K562 (cell line): ENCODE measurements at regions not wholly inside any gene's neighbourhood (a gene's known extent, or its start where the extent isn't known, plus 50 kb on each side); places are given as distances from the start of the nearest gene placed in this dataset.

Experiments
- ATAC-seq: fragments of 200-7000 bp; cut with Tn5 transposase; 3 replicates; pipeline ENCODE4 v1.9.1; 2020; ENCODE audit warnings: moderate library complexity
- BruUV-seq: library from RNA; stranded (reverse); fragments of 400-500 nt; replicated peaks from 2 replicates; lab custom pipeline; 2021; lab: Mats Ljungman, UMichigan
- CTCF ChIA-PET: fragments of 300-600 bp; formaldehyde crosslinking; extraction: SDS; loops from one replicate; lab custom pipeline; 2021; ENCODE audit warnings: low intra/inter-chr PET ratio; lab: Yijun Ruan, JAX
- POLR2A ChIA-PET: fragments of 300-600, 350-650 bp; sonication (Branson Sonifier 250); formaldehyde crosslinking; extraction: SDS; loops from one replicate; lab custom pipeline; 2021; ENCODE audit warnings: antibody characterized with exemption, inconsistent platforms; lab: Yijun Ruan, JAX
- DNase-seq, 4 experiments: peaks; one replicate each; pipeline versions ENCODE4 v3.0.0 to v3.0.0-alpha.2; 2011 to 2018; ENCODE audit warnings: low spot score in 3 of 4, mixed read lengths in 3 of 4; ENCODE audit errors: extremely low read depth in 1 of 4
- FAIRE-seq: peaks from 2 replicates; lab custom pipeline; 2011; peaks lifted over from hg19 to GRCh38; lab: Jason Lieb, UNC
- H2AFZ ChIP-seq: 2 replicates; pipeline ENCODE4 v1.6.0; 2011; ENCODE audit warnings: low read depth, low read length, control low read depth, inconsistent platforms
- H3K27ac ChIP-seq: fragments of 200-600 bp; 3 replicates; pipeline ENCODE4 v1.8.0; 2011; ENCODE audit warnings: low read depth, mild to moderate bottlenecking, control low read depth, inconsistent platforms, low read length, moderate library complexity, mixed read lengths; ENCODE audit errors: extremely low read depth
- H3K27me3 ChIP-seq, 2 experiments: fragments of 300-600 bp in 1 of 2; 2 replicates in 1 of 2; 3 replicates in 1 of 2; pipeline versions ENCODE4 v1.6.0 to v1.8.0; 2011; ENCODE audit warnings: inconsistent platforms in 2 of 2, low read length in 2 of 2, mild to moderate bottlenecking in 1 of 2, mixed read lengths in 1 of 2, moderate library complexity in 1 of 2; ENCODE audit not compliant: control insufficient read depth in 2 of 2, insufficient read depth in 2 of 2
- H3K36me3 ChIP-seq: fragments of 300-600 bp; 3 replicates; pipeline ENCODE4 v1.8.0; 2011; ENCODE audit warnings: mild to moderate bottlenecking, low read length, inconsistent platforms; ENCODE audit not compliant: control insufficient read depth, insufficient read depth
- H3K4me1 ChIP-seq, 2 experiments: fragments of 200-600 bp in 1 of 2; replicated peaks in 1 of 2; 2 replicates in 1 of 2; 3 replicates in 1 of 2; pipeline versions ENCODE4 v1.5.1 to v1.8.0; 2011; ENCODE audit warnings: inconsistent platforms in 2 of 2, low read length in 2 of 2, mild to moderate bottlenecking in 1 of 2, mixed read lengths in 1 of 2, moderate library complexity in 1 of 2; ENCODE audit not compliant: control insufficient read depth in 2 of 2, insufficient read depth in 2 of 2
- H3K4me2 ChIP-seq: 2 replicates; pipeline ENCODE4 v1.6.1; 2011; ENCODE audit warnings: low read length, control low read depth, inconsistent platforms, mixed read lengths; ENCODE audit not compliant: insufficient read depth
- H3K4me3 ChIP-seq: fragments of 200-600 bp; sonication (generic), shearing (Covaris generic); 2 replicates; pipeline ENCODE4 v1.5.1; 2016; ENCODE audit warnings: control low read depth, inconsistent platforms
- H3K79me2 ChIP-seq: fragments of 200-600 bp; 3 replicates; pipeline ENCODE4 v1.8.0; 2011; ENCODE audit warnings: low read length, inconsistent platforms; ENCODE audit not compliant: control insufficient read depth, insufficient read depth
- H3K9ac ChIP-seq, 2 experiments: 2 replicates each; pipeline versions ENCODE4 v1.6.0 to v1.6.1; 2011; ENCODE audit warnings: low read depth in 2 of 2, low read length in 2 of 2, control low read depth in 1 of 2, inconsistent platforms in 1 of 2, mild to moderate bottlenecking in 1 of 2, mixed read lengths in 1 of 2; ENCODE audit not compliant: insufficient read depth in 1 of 2
- H3K9me1 ChIP-seq: one replicate; pipeline ENCODE4 v1.6.0; 2011; ENCODE audit warnings: inconsistent platforms, mild to moderate bottlenecking, low read length, moderate library complexity; ENCODE audit not compliant: control insufficient read depth, insufficient read depth
- H3K9me3 ChIP-seq: replicated peaks from 2 replicates; pipeline ENCODE4 v1.5.1; 2011; ENCODE audit warnings: low read depth, low read length, inconsistent platforms; ENCODE audit not compliant: control insufficient read depth, insufficient read depth
- H4K20me1 ChIP-seq: replicated peaks from 2 replicates; pipeline ENCODE4 v1.6.1; 2011; ENCODE audit warnings: low read length, inconsistent platforms, mixed read lengths; ENCODE audit not compliant: control insufficient read depth, insufficient read depth
- BCL6 ChIP-seq: fragments of 250-450 bp; sonication (Bioruptor Pico); IDR thresholded peaks from 2 replicates; pipeline ENCODE4 v1.4.0; 2020
- KDM4B ChIP-seq, 2 experiments: fragments of 450-650 bp in 1 of 2; sonication (generic) in 1 of 2; IDR thresholded peaks; 2 replicates each; pipeline ENCODE4 v1.6.1; 2016 to 2017; ENCODE audit warnings: borderline replicate concordance in 2 of 2, antibody characterized with exemption in 1 of 2, low read depth in 1 of 2, mild to moderate bottlenecking in 1 of 2
- MAX ChIP-seq: sonication (generic); formaldehyde crosslinking; IDR thresholded peaks from 2 replicates; pipeline ENCODE4 v1.9.0; 2022; ENCODE audit warnings: mild to moderate bottlenecking, missing genetic modification reagents
- MEF2A ChIP-seq: IDR thresholded peaks from 2 replicates; pipeline ENCODE4 v1.6.1; 2011; ENCODE audit warnings: low read depth, mild to moderate bottlenecking, low read length, moderate library complexity; ENCODE audit not compliant: control insufficient read depth
- RCOR1 ChIP-seq, 2 experiments: IDR thresholded peaks; 2 replicates each; pipeline ENCODE4 v1.6.1; 2012; ENCODE audit warnings: low read depth in 2 of 2, low read length in 2 of 2, borderline replicate concordance in 1 of 2, improper control_type of control experiment in 1 of 2
- SMAD2 ChIP-seq: fragments of 150-350 bp; IDR thresholded peaks from 2 replicates; pipeline ENCODE4 v1.6.1; 2014; ENCODE audit warnings: low read depth, mild to moderate bottlenecking, low read length
- TAL1 ChIP-seq: fragments of 450-650 bp; IDR thresholded peaks from 2 replicates; pipeline ENCODE4 v1.6.1; 2016; ENCODE audit warnings: mild to moderate bottlenecking
- TRIM24 ChIP-seq, 2 experiments: fragments of 450-650 bp; IDR thresholded peaks; 2 replicates each; pipeline ENCODE4 v1.6.1; 2016
- YY1 ChIP-seq, 3 experiments: IDR thresholded peaks; 2 replicates each; pipeline ENCODE4 v1.6.1; 2011; ENCODE audit warnings: low read length in 2 of 3, mild to moderate bottlenecking in 2 of 3, moderate library complexity in 2 of 3, borderline replicate concordance in 1 of 3, control low read depth in 1 of 3, low read depth in 1 of 3; ENCODE audit not compliant: insufficient read depth in 3 of 3, insufficient replicate concordance in 2 of 3, control insufficient read depth in 1 of 3, insufficient read length in 1 of 3; ENCODE audit errors: extremely low read depth in 1 of 3
- ZNF174 ChIP-seq: fragments of 250-450 bp; sonication (Bioruptor Pico); IDR thresholded peaks from 2 replicates; pipeline ENCODE4 v1.4.0; 2020; ENCODE audit warnings: mild to moderate bottlenecking
- ZNF197 ChIP-seq: fragments of 200-800 bp; sonication (Bioruptor generic); IDR thresholded peaks from 2 replicates; pipeline ENCODE4 v1.6.1; 2016; ENCODE audit warnings: low read depth, missing genetic modification characterization, missing compliant biosample characterization
- ZNF644 ChIP-seq: fragments of 200-800 bp; sonication (Bioruptor generic); IDR thresholded peaks from 2 replicates; pipeline ENCODE4 v1.6.1; 2016; ENCODE audit warnings: low read depth, missing genetic modification characterization, missing compliant biosample characterization
- ZNF699 ChIP-seq: fragments of 250-450 bp; sonication (Bioruptor Pico); IDR thresholded peaks from 2 replicates; pipeline ENCODE4 v1.8.0; 2021; ENCODE audit warnings: mild to moderate bottlenecking, moderate library complexity; ENCODE audit not compliant: insufficient replicate concordance
- WGBS: fragments of 100-300 bp; shearing (Covaris generic); methylation state at CpG from one replicate; pipeline ENCODE4 v1.1.6; 2016; ENCODE audit warnings: low coverage, mixed read lengths; ENCODE audit not compliant: insufficient coverage; ENCODE audit errors: missing lambda C conversion rate; 5-methylcytosine and 5-hydroxymethylcytosine counted together
- in situ Hi-C: fragments of 300-500 bp; cut with MboI; formaldehyde crosslinking; loops from 4 replicates; pipeline ENCODE4 v1.15.0; 2018; ENCODE audit warnings: inconsistent platforms, mixed read lengths
- intact Hi-C: fragments of 100-400 bp; cut with micrococcal nuclease; formaldehyde crosslinking; loops from 2 replicates; pipeline ENCODE4 v1.14.2; 2022
- TF ChIP-seq, protein P1 (sequence below): sonication (generic); formaldehyde crosslinking; IDR thresholded peaks from 2 replicates; pipeline ENCODE4 v1.8.0; 2022; ENCODE audit warnings: mild to moderate bottlenecking, missing genetic modification reagents
- TF ChIP-seq, protein P2 (sequence below): fragments of 150-350 bp; conservative IDR thresholded peaks from 2 replicates; pipeline ENCODE4 v1.6.1; 2014; ENCODE audit warnings: low read length

DNA sequence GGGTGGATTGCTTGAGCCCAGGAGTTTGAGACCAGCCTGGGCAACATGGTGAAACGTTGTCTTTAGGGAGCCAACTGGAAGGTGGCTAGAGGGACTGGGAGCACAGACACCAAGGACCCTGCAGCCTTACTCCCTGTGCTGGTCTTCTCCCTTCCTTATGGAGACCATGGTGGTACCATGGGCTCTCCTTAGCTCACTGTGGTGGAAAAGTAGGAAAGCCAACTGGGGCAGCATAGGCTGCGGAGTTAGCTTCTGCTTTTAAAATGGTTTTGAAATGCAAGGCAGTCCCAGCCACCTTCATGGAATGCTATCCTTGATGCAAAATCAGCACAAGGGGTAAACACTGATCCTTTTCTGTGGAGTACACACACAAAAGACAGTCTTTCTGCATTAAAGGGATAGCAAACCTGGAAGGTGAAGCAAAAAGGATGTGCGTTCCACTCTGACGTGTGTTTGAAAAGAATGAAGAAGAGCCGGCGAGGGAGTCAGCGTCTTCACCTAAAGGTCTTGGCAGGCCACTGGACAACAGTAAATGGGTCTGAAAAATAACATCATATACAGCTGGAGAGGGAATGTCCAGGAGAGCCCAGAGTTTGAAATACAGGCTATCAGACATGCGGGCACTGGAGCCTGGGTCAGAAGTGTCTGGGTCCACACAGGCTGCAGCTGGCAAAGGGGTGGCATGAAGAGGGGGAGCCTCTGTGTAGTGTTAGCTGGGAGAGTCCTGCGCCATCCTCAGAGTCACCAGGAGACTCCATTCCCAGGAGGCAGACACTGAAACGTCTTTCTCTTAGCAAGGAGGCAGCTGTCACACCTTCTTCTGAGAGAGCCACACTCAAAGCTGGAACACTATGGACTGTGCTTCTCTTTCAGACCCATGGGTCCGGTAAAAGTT is 58.5 kb downstream of the GPR6 start:
- DNase-seq = no peak
- no peak overlapping the region for H2AFZ ChIP-seq
- TF ChIP-seq MEF2A (no peak), ZNF174 (no peak), MAX (CRISPR knock-in tag) (no peak), ZNF644 (tag) (no peak), TRIM24 (IDR thresholded peaks at IDR 0.05) (no peak), YY1 (IDR thresholded peaks at IDR 0.05; ENCODE audit: borderline replicate concordance in 1 of 3, control insufficient read depth in 1 of 3, extremely low read depth in 1 of 3, insufficient read depth in 3 of 3, insufficient read length in 1 of 3, insufficient replicate concordance in 2 of 3, low read depth in 1 of 3, low read length in 2 of 3) (no peak), TAL1 (no peak), ZNF197 (CRISPR knock-in tag) (no peak), BCL6 (no peak), SMAD2 (no peak), ZNF699 (no peak), KDM4B (IDR thresholded peaks at IDR 0.05; ENCODE audit: borderline replicate concordance in 2 of 2, low read depth in 1 of 2) (no peak), RCOR1 (IDR thresholded peaks at IDR 0.05; ENCODE audit: borderline replicate concordance in 1 of 2, low read depth in 2 of 2, low read length in 2 of 2) (no peak)
- TF ChIP-seq, protein P1, sequence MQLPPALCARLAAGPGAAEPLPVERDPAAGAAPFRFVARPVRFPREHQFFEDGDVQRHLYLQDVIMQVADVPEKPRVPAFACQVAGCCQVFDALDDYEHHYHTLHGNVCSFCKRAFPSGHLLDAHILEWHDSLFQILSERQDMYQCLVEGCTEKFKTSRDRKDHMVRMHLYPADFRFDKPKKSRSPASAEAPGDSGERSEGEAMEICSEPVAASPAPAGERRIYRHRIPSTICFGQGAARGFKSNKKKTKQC = no peak
- TF ChIP-seq, protein P2, sequence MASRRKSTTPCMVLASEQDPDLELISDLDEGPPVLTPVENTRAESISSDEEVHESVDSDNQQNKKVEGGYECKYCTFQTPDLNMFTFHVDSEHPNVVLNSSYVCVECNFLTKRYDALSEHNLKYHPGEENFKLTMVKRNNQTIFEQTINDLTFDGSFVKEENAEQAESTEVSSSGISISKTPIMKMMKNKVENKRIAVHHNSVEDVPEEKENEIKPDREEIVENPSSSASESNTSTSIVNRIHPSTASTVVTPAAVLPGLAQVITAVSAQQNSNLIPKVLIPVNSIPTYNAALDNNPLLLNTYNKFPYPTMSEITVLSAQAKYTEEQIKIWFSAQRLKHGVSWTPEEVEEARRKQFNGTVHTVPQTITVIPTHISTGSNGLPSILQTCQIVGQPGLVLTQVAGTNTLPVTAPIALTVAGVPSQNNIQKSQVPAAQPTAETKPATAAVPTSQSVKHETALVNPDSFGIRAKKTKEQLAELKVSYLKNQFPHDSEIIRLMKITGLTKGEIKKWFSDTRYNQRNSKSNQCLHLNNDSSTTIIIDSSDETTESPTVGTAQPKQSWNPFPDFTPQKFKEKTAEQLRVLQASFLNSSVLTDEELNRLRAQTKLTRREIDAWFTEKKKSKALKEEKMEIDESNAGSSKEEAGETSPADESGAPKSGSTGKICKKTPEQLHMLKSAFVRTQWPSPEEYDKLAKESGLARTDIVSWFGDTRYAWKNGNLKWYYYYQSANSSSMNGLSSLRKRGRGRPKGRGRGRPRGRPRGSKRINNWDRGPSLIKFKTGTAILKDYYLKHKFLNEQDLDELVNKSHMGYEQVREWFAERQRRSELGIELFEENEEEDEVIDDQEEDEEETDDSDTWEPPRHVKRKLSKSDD = no peak
- H3K27me3 ChIP-seq = peaks cover 4 to 33% of the 10 kb centered on the region in 2 experiments; a peak in 3 of 5 replicates
- in situ Hi-C loops (loop anchor here (25.0 kb wide), 1 partner anchor 499 kb away; no protein-coding TSS in a partner anchor), intact Hi-C loops (loop anchor here (5.0 to 10.0 kb wide), 2 partner anchors 142 to 356 kb away; no protein-coding TSS in a partner anchor)
- POLR2A ChIA-PET = interaction anchor here (0.8 kb wide), 1 partner anchor 528 kb away, joined by 4 read pairs; no protein-coding TSS in a partner anchor
- H3K27ac ChIP-seq = no peak overlapping the region
- H3K4me1 ChIP-seq = no peaks in the 10 kb centered on the region
- no peaks in the 10 kb centered on the region for H3K79me2 ChIP-seq
- no peaks in the 10 kb centered on the region for H3K36me3 ChIP-seq
- no TSS peak for BruUV-seq
- no peaks in the 10 kb centered on the region for H4K20me1 ChIP-seq
- H3K4me3 ChIP-seq = no peak overlapping the region
- CTCF ChIA-PET = interaction anchor here (0.6 kb wide), 1 partner anchor 332 kb away, joined by 3 read pairs; no protein-coding TSS in a partner anchor
- 0% methylated on average over 11 of the region's 11 CpGs for WGBS
- ATAC-seq = no peak
- no peaks in the 10 kb centered on the region for H3K9me1 ChIP-seq
- H3K9ac ChIP-seq = no peak overlapping the region
- H3K4me2 ChIP-seq = no peak overlapping the region
- no peaks in the 10 kb centered on the region for H3K9me3 ChIP-seq
- FAIRE-seq = no peak
